ENCODE measurements at regions not wholly inside any gene's neighbourhood (a gene's known extent, or its start where the extent isn't known, plus 50 kb on each side); places are given as distances from the start of the nearest gene placed in this dataset.

- ATAC-seq = no peak
- TF ChIP-seq ZC3H10 (CRISPR knock-in tag; IDR thresholded peaks at IDR 0.05) (no peak), ZFP30 (CRISPR knock-in tag; IDR thresholded peaks at IDR 0.05) (no peak), RARB (CRISPR knock-in tag; IDR thresholded peaks at IDR 0.05) (no peak), ZFP3 (CRISPR knock-in tag; IDR thresholded peaks at IDR 0.05) (no peak), TCF4 (CRISPR knock-in tag; IDR thresholded peaks at IDR 0.05; ENCODE audit: borderline replicate concordance) (no peak), ZNF565 (CRISPR knock-in tag; conservative IDR thresholded peaks at IDR 0.05; ENCODE audit: low read depth) (no peak), ZNF8 (CRISPR knock-in tag; IDR thresholded peaks at IDR 0.05) (no peak)
- TF ChIP-seq, protein P1, sequence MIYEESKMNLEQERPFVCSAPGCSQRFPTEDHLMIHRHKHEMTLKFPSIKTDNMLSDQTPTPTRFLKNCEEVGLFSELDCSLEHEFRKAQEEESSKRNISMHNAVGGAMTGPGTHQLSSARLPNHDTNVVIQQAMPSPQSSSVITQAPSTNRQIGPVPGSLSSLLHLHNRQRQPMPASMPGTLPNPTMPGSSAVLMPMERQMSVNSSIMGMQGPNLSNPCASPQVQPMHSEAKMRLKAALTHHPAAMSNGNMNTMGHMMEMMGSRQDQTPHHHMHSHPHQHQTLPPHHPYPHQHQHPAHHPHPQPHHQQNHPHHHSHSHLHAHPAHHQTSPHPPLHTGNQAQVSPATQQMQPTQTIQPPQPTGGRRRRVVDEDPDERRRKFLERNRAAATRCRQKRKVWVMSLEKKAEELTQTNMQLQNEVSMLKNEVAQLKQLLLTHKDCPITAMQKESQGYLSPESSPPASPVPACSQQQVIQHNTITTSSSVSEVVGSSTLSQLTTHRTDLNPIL (CRISPR knock-in tag; IDR thresholded peaks at IDR 0.05; ENCODE audit: low read depth) = no peak
These were observed 737.4 kb downstream of the BRD1 start for GRCh38 chr22:49090061-49090852.

DNA sequence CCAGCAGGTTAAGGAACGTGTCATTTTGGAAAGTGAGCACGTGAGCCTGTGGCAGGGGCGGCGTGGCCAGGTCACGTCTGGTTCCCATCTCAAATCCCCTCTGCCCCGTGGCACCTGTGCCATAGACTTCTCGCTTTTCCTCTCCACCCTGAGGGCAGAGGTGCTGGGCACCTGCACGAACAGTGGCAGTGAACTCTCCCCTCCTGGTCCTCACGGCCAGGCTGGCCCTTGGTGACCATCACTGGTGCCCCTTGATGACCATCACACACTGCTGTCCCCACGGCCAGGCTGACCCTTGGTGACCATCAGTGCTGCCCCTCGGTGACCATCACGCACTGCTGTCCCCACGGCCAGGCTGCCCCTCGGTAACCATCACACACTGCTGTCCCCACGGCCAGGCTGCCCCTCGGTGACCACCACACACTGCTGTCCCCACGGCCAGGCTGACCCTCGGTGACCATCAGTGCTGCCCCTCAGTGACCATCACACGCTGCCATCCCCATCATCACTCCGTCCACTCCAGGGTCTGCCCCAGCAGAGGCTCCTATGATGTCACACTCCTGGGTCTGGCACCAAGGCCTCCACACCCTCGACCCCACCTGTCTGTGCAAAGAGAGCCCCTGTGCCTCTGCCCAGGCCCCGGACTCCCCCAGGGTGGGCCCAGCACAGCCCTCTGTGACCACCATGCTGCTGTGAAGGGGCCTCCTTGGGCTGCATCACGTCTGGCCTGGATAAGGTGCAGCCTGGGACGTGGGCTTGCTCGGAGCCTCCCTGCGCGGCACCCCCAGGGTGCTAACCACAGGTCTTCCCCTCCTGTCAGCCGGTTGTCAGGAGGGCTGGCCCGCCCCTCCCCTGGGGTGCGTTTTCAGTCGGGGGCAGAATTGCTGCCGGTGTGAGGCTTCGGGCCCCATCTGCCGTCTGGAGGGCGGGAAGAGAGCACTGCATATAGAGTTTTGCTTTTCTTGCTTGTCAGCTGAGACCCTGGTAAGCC is 738.6 kb downstream of the BRD1 start:
- no peak for ATAC-seq
- no peak for TF ChIP-seq CSRNP3 (CRISPR knock-in tag; IDR thresholded peaks at IDR 0.05)
- no peak for TF ChIP-seq OSR1 (CRISPR knock-in tag; IDR thresholded peaks at IDR 0.05)
- TF ChIP-seq ISL1 (CRISPR knock-in tag; IDR thresholded peaks at IDR 0.05) = no peak
- no peak for TF ChIP-seq BACH2 (CRISPR knock-in tag; IDR thresholded peaks at IDR 0.05; ENCODE audit: borderline replicate concordance)
- TF ChIP-seq ZNF8 (CRISPR knock-in tag; IDR thresholded peaks at IDR 0.05) = no peak
- no peak for TF ChIP-seq CSDC2 (CRISPR knock-in tag; IDR thresholded peaks at IDR 0.05)
- TF ChIP-seq, protein P2, sequence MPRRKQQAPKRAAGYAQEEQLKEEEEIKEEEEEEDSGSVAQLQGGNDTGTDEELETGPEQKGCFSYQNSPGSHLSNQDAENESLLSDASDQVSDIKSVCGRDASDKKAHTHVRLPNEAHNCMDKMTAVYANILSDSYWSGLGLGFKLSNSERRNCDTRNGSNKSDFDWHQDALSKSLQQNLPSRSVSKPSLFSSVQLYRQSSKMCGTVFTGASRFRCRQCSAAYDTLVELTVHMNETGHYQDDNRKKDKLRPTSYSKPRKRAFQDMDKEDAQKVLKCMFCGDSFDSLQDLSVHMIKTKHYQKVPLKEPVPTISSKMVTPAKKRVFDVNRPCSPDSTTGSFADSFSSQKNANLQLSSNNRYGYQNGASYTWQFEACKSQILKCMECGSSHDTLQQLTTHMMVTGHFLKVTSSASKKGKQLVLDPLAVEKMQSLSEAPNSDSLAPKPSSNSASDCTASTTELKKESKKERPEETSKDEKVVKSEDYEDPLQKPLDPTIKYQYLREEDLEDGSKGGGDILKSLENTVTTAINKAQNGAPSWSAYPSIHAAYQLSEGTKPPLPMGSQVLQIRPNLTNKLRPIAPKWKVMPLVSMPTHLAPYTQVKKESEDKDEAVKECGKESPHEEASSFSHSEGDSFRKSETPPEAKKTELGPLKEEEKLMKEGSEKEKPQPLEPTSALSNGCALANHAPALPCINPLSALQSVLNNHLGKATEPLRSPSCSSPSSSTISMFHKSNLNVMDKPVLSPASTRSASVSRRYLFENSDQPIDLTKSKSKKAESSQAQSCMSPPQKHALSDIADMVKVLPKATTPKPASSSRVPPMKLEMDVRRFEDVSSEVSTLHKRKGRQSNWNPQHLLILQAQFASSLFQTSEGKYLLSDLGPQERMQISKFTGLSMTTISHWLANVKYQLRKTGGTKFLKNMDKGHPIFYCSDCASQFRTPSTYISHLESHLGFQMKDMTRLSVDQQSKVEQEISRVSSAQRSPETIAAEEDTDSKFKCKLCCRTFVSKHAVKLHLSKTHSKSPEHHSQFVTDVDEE (CRISPR knock-in tag; IDR thresholded peaks at IDR 0.05) = no peak
- TF ChIP-seq RARB (CRISPR knock-in tag; IDR thresholded peaks at IDR 0.05) = no peak
- no peak for TF ChIP-seq TOX (CRISPR knock-in tag; IDR thresholded peaks at IDR 0.05; ENCODE audit: borderline replicate concordance)
- no peak for TF ChIP-seq PPARA (CRISPR knock-in tag; IDR thresholded peaks at IDR 0.05; ENCODE audit: borderline replicate concordance)
- no peak for TF ChIP-seq ARNTL (CRISPR knock-in tag; IDR thresholded peaks at IDR 0.05; ENCODE audit: borderline replicate concordance, low read depth)
- TF ChIP-seq SNAI2 (CRISPR knock-in tag; IDR thresholded peaks at IDR 0.05) = no peak
- TF ChIP-seq, protein P3, sequence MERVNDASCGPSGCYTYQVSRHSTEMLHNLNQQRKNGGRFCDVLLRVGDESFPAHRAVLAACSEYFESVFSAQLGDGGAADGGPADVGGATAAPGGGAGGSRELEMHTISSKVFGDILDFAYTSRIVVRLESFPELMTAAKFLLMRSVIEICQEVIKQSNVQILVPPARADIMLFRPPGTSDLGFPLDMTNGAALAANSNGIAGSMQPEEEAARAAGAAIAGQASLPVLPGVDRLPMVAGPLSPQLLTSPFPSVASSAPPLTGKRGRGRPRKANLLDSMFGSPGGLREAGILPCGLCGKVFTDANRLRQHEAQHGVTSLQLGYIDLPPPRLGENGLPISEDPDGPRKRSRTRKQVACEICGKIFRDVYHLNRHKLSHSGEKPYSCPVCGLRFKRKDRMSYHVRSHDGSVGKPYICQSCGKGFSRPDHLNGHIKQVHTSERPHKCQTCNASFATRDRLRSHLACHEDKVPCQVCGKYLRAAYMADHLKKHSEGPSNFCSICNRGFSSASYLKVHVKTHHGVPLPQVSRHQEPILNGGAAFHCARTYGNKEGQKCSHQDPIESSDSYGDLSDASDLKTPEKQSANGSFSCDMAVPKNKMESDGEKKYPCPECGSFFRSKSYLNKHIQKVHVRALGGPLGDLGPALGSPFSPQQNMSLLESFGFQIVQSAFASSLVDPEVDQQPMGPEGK (CRISPR knock-in tag; IDR thresholded peaks at IDR 0.05; ENCODE audit: borderline replicate concordance) = no peak
- TF ChIP-seq ZFP30 (CRISPR knock-in tag; IDR thresholded peaks at IDR 0.05) = no peak

- ATAC-seq = no peak
- TF ChIP-seq GLIS3 (CRISPR knock-in tag; IDR thresholded peaks at IDR 0.05) (no peak), ISL1 (CRISPR knock-in tag; IDR thresholded peaks at IDR 0.05) (no peak), TCF4 (CRISPR knock-in tag; IDR thresholded peaks at IDR 0.05; ENCODE audit: borderline replicate concordance) (no peak), ZNF565 (CRISPR knock-in tag; conservative IDR thresholded peaks at IDR 0.05; ENCODE audit: low read depth) (no peak), ARNTL (CRISPR knock-in tag; IDR thresholded peaks at IDR 0.05; ENCODE audit: borderline replicate concordance, low read depth) (no peak), ZFP30 (CRISPR knock-in tag; IDR thresholded peaks at IDR 0.05) (no peak), POU6F1 (CRISPR knock-in tag; IDR thresholded peaks at IDR 0.05; ENCODE audit: borderline replicate concordance, low read depth) (no peak), RARB (CRISPR knock-in tag; IDR thresholded peaks at IDR 0.05) (no peak)
- TF ChIP-seq, protein P2 (CRISPR knock-in tag; IDR thresholded peaks at IDR 0.05) = no peak
These were observed 739.7 kb downstream of the BRD1 start for GRCh38 chr22:49087716-49088601.

Measured in SK-N-SH treated with all-trans-retinoic acid at 6 μM for 48 hours (cell line).